NAMALWA (cell line): ENCODE measurements at regions not wholly inside any gene's neighbourhood (a gene's known extent, or its start where the extent isn't known, plus 50 kb on each side); places are given as distances from the start of the nearest gene placed in this dataset.

Experiments used
- DNase-seq: peaks from one replicate; pipeline ENCODE4 v3.0.0-alpha.2; 2015; ENCODE audit warnings: low spot score

DNA sequence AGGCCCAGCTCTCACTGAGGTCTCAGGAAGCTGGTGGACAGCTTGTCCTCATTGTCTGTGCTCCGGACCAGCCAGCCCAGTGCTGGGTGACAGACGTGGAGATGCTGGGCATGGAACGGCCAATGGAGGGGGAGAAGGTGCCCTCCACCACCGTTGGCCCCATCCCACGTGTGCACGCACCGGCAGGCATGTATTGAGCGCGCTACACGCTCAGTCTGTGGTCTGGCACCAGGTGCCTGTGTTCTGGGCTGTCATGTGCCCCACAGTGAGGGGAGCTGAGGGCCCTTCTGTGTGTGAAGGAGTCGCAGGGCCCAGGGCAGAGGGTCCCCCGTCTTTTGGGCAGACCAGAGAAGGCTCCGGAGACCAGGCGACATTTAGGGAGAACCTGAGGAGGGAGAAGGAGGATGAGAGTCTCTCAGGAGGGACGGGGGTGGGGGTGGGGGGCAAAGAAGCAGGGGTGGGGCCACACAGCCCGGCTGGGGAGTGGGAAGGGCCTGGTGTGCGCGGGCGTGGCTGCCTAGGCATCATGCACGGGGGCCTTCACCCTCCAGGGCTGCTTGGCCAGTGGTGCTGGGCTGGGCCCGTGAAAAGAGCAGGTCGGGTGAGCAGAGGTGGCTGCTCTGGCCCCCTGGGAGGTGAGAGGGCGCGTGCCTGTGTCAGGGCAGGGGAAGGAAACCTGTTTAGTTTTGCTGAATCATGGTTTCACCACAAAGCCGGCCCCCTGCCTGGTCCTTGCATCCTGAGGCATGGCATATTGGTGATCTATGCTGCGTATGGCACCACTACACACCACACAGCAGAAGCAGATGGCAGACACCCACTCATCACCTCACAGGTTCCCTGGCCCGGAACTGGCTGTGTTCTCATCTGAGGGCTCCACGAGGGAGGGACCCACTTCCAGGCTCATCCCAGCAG lies 86.7 kb upstream of the TTC34 start:
- DNase-seq: no peak

DNA sequence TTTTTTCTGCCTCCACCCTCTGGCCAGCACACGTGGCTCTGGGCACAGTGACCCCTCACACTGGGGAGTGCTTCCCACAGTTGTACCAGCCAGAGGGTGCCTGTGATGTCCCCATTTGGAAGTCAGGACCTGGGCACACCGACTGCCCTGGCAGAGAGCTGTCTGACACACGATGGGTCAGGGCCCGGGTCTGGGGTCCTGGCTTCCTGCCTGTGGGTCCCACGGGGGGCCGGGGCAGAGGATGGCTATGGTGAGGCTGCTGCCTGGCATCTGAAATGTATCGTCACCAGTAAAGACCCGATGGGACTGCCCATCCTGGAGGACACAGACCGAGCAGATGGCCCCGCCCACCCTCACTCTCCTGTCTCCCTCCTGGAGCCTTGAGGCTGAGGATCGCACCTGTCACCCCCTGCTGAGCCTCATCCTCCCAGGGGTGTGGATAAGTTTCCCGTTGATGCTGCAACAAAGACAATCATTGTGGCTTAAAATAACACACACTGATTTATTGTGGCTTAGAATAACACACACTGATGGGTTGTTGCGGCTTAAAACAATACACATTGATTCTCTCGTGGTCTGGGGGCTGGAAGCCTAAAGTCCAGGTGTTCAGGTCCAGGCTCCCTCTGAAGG lies 88.8 kb upstream of the TTC34 start:
- DNase-seq: no peak

DNA sequence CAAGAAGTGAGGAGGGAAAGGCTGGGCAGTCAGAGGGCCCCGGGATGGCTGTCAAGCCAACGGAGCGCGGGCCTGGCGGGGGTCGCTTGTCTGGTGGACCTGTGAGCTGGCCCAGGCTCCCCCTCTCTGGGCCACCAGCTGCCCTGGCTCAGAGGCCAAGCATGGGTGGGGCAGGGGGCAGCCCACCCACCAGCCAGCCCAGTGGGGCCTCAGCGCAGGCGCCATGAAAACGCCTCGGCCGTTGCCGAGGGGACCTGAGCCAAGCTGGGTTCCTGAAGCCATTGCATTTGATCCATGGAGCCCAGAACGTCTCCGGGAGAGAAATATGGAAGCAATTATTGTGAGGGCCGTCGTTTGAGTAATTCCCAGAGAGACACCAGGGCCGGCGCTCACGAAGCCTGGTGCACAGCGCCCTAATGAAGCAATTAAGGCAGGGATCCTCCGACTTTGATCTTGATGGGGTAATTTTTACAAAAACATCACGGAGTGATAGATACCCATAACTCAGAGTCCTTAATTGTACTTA lies 90.5 kb upstream of the TTC34 start:
- no peak for DNase-seq

DNA sequence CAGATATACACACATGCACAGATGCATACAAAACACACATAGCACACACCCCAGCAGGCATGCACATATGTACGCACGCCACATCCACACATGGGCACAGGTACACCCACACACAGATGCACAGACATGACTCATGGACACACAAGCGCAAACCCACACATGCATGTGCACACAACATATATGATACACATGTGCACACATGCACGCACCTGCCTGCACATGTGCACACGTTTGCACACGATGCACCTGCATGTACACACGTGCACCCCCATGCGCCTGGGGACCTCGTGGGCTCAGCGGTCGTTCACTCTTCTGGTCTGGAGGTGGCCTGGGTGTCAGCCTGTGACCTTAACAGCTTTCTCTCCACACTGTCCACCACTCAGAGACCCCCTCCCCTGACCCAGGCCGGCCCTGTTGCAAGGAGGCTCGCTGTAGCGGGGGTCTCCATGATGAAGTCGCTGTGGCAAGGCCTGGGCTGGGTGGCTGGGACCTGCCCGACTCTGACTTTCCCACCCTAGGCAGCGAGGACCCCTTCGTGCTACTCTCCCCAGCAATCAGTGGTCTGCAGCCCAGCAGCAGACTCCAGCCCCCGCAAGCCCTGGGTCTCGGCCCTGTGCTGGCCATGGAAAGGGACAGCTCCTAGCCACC lies 92.1 kb upstream of the TTC34 start:
- no peak for DNase-seq

DNA sequence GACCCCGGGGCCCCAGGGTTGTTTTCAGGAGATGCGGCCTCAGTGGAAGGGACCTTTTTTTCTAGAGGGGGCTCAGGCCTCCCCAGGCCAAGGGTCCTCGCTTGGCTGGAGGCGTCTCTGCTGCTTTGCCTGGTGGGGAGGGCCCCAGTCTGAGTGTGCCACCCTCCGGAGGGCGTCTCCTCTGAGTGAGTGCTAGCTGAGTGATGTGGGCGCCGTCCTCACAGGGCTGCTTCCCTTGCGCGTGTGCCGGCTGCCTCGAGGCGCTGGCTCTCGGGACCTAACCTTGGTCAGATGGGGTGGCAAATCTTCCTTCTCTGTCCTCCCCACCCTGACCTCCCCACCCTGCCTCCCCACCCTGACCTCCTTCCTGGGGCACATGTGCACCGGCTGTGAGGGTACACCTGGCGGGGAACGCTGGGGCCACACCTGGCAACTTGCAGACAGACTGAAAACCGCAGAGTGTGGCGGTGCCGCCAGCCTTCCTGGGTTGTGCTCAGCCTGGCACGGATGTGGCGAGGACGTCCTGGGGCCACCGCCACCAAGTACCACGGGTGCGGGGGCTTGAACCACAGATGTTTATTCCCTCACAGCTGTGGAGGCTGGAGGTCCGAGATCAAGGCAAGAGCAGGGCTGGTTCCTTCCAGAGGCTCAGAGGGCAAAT lies 93.0 kb upstream of the TTC34 start:
- DNase-seq: no peak

DNA sequence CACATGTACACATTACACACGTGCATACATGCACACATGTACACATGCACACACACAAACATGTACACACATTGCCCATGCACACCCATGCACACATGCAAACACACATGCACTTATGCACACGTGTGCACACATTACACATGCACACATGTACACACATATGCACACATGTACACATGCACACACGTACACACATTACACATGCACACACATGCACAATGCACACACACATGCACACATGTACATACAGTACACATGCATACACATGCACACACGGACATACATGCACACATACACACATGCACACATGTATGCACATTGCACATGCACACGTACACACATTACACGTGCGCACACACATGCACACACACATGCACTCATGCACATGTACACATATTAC lies 95.3 kb upstream of the TTC34 start:
- no peak for DNase-seq

DNA sequence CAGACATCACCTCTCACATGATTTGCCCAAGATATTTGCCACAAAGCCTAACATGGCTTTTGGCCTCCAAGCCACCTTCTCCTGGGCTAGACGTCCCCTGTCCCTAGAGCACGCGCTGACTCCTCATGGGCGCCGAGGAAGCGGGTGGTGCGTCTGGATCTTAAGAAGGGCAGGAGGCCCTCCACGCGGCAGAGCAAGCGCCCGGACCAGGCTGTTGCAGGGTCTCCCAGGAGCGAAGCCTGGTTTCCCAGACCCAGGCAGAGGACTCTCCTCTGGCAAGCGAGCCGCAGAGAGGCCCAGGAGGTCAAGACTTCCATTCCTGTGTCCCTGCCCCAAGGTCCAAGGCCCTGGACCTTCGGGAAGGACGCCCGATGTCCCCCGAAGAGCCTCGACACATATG lies 101.7 kb upstream of the TTC34 start:
- no peak for DNase-seq

DNA sequence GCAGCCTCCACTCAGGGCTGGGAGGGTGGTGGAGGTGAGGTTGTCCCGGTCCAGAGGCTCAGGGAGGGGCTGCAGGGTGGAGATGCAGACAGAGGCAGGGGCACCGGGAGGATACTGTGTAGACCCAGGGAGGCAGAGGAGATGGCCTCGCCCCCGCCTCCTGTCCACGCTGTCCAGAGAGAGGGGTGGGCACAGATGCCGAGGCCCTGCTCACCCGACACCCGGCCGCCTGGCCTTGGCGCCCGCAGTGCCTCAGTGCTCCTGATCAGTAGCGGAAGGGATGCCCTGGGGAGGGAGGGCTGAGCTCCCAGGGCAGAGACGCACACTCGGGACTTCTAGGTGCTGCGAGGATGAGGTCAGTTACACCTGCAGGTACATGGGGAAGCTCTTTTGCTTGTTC lies 102.7 kb upstream of the TTC34 start:
- no peak for DNase-seq

DNA sequence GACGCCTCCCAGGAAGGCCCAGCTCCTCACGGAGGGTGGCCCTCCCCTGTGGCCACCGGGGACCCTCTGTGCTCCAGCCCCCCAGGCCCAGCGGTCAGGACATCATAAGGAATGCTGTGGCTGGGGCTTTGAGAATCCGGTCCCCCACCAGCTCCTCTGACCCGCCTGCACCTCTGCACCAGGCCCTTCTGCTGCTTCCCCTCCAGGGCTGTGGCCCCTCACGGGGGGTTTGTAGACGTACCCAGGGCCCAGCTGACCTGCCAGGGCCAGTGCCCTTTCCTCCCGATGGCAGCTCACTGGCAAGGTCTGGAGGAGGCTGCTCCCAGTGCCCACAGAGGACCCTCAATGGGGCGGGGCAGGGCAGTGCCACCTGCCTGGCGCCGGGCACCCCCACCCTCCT lies 103.9 kb upstream of the TTC34 start:
- DNase-seq: no peak

DNA sequence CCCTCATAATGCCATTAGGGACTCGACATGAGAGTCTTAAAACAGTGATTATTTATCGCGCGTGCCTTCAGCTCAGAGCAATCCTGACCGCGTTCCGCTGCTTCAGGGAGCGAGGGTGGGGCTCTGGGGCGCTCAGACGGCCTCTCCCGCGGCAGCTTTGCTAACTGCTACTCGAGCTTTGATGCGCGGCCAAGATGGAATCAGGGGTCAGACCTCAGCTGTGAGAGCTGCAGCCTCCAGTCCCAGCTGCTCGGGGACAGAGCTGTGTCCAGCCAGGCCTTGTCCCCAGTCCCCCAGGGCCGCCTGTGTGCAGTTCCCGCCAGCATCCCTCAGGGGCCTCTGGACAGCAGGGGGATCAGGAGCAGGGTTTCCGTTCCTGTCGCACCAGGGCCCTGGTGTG lies 104.6 kb upstream of the TTC34 start:
- DNase-seq: no peak

DNA sequence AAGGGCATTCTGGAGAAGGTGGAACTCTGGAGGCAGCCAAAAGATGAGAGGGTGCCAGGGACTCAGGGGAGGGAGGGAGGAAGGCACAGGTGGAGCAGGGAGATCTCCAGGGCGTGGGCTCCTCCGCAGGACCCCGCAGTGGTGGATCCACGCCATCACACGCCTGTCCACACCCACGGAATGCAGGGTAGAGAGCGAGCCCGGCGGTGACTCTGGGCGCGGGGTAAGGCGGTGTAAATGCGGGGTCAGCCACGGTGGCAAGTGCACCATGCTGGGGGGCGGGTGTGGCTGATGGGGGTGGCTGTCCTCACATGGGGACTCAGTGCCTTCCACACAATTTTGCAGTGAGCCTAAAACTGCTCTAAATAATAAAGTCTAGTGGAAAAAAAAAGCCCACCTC lies 105.1 kb upstream of the TTC34 start:
- no peak for DNase-seq

DNA sequence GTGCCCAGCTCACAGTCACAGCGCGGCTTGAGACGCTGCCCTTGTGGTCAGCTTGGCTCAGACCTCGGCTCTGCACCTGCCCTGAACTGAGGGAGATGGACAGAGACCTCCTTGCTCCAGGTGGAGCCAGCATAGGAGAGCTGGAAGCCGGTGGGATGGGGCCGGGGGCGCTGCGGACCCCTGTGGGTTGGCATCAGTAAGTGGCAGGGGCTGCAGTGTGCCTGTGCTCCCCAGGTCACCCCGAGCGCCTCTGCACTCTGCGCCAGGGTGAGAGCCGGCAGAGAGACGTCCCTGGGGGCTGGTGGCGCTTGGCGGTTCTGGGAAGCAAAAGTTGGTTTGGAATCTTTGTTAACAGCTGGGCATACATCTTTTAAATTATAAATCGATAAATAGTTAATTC lies 105.6 kb upstream of the TTC34 start:
- no peak for DNase-seq

DNA sequence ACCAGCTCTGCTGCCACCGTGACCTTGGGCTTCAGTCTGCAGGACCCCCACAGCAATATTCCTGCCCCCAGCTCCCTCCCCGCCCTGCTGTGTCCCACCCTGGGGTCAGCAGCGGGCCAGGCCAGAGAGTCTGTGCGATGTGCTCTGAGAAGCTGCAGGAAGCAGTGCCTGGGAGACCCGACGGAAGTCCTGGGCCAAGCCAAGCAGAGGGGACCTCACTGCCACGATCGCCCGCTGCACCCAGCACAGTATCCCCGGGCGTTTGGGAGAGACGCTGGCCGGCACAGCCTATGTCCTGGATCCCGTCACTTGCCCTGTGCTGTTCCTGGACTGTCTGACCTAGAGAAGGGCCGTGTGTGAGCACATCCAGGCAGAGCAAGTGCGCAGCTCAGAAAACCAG lies 106.6 kb upstream of the TTC34 start:
- DNase-seq: no peak

DNA sequence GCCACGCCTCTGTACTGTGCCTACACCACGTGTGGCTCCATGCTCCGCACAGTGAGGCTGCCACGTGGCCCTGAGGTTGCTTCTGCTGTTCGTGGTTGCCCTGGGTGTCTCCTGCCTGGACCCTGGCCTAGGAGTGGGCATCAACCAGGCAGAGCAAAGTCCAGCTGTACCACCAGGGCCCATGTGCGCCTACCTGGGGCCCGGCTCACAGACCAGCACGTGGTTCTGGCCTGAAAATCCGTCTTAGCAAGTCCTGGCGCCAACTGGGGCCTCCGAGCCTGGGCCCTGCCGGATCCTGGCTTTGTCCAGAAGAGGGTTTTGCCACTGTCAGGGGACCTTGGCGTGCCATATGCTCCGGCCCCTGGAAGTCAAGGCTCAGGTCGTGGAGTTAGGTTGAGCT lies 107.1 kb upstream of the TTC34 start:
- no peak for DNase-seq

DNA sequence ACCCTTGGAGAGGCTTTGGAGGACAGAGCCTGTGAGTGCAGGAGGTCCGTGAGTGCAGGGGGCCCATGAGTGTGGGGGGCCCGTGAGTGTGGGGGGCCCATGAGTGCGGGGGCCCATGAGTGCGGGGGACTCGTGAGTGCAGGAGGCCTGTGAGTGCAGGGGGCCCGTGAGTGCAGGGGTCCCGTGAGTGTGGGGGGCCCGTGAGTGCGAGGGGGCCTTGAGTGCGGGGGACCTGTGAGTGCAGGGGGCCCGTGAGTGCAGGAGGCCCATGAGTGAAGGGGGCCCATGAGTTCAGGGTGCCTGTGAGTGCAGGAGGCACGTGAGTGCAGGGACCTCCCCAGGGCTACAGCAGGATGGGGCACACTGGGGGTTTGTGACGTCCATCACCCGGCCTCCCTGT lies 108.3 kb upstream of the TTC34 start:
- no peak for DNase-seq

DNA sequence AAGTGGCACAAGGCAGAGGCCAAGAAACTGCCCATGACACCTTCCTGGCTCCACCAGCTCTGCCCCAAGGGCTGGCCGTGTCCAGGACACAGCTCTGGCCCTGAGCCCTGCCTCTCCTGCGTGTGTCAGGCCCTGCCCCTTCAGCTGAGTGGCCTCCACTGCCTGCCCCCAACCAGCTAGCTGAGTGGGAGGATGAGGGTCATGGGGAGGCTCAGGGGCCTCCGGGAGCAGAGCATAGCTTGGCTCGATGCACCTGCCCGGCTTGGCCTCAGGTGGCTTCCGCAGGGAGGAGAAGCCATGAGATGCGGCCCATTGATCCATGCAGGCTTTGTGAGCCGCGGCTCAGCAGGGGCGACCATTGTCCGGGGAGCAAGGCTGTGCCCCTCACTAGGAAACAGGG lies 108.7 kb upstream of the TTC34 start:
- no peak for DNase-seq

DNA sequence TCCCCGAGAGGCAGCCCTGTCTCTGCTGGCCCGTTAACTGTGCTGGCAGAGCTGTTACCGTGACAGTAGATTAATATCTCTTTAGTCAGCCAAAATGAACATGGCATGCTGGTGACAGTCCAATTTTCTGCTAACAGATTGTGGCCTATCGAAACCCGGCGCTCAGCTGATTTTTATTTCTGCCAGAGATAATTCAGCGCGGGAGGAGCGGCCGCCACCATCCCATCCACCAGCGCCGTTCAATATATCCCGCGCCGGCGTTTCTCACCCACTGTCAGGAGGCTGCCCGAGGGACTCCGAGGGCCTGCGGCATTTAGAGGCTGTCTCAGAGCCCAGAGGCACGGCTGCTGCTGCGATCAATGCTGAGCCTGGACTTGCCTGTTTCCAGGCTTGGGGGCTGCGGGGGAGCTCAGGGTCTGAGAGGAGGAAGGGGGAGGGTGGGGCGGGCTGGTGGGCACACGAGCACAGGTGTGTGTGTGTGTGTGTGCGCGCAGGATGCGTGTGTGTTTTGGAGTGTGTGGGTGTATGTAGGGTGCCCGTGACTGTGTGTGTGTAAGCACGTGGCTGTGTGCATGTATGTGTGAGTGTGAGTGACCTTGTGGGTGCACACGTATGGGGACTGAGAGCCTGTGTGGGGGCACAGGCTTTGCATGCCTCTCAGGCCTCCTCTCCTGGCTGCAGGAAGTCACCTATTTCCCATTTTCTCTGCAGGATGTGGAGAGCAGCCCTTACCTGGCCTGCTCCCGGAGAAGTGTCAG lies 109.7 kb upstream of the ACTRT2 start:
- no peak for DNase-seq

DNA sequence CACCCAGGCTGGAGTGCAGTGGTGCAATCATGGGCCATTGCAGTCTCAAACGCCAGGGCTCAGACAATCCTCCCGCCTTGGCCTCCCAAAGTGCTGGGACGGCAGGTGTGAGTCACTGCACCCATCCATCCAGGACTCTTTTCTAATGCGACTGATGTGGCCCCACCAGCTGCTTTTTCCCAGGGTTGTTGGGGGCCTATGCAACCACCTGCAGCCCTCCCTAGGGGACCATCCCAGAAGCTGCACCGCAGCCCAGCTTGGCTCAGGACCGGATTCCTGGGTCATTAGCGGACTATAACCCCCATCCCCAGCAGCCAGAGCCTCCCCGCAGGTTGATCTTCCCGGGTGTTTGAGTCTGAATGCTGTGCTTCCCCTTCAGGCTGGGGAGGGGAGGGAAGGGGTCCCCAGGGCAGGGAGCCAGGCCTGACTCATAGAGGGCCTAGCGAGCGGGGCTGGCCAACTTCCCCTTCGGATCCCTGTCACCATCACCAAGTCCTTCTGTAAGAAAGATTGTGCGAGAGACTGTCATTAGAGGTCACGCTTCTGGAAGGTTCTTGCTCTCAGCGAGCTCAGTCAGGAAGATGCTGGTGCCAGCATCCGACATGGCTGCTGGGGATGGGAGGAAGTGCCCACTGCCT lies 108.7 kb upstream of the ACTRT2 start:
- DNase-seq: no peak

DNA sequence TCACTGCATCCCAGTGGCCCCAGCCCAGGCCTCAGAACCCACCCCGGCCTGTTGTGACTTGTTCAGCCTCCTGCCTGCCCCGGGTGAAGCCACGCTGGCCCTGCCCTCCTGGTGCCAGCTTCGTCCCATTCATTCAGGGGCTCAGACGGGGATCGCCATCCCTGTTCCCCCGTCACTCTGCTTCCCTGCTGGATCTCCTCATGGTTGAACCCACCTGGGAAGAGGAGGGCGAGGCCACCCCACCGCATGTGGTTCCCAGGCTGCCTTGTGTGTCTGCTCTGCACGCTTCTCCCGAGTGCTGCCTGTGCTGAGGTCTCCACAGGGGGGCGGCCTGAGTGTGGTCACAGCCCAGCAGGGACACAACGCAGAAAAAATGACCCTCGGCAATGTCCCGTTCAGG lies 108.2 kb upstream of the ACTRT2 start:
- no peak for DNase-seq

DNA sequence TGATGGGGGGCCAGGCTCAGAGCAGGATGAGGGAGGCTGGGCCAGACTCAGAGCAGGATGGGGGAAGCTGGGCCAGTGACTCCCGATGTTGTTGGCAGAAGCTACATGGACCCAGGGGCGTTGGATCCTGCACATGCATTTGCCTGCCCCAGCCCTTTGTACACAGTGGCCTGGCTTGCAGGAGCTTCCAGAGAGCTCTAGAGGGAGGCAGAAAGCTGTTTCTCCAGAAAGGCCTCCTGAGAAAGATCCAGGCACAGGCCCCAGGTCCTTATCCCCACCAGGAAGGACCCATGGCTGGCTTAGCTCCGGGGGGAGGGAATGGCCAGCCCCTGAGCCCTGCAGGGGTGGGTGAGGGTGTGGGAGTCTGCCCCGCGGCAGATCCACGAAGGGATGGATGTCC lies 106.6 kb upstream of the ACTRT2 start:
- DNase-seq: no peak

DNA sequence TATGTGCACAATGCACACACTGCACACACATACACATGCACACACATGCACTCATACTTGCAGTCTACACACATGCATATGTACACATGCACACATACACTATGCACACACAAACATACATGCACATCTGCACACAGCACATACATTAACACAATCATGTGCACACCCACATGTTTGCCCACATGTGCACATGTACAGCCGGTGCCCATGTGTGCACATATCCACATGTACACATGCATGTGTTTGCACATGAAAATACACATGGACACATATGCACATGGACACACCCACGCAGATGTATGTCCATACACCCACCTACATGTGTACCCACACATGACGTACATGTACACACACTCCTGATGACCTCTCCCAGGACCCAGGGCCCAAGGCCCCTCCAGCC lies 105.1 kb upstream of the ACTRT2 start:
- no peak for DNase-seq
